ENCODE measurements at regions not wholly inside any gene's neighbourhood (a gene's known extent, or its start where the extent isn't known, plus 50 kb on each side); places are given as distances from the start of the nearest gene placed in this dataset.

GRCh38 chrY:7545060-7545459 is 633.5 kb upstream of the AMELY start:
- no peak for TF ChIP-seq EZH2 (IDR thresholded peaks at IDR 0.05; ENCODE audit: insufficient read depth, poor library complexity, severe bottlenecking)
- TF ChIP-seq EZH2phosphoT487 (IDR thresholded peaks at IDR 0.05; ENCODE audit: insufficient read depth, low read depth), result no peak
